ENCODE measurements at regions not wholly inside any gene's neighbourhood (a gene's known extent, or its start where the extent isn't known, plus 50 kb on each side); places are given as distances from the start of the nearest gene placed in this dataset.
"Not testable (repeated sequence)": the region's sequence is repeated elsewhere in the genome, so short reads cannot be mapped to it uniquely, and the experiment has no call there.

- not testable (repeated sequence) for H3K27me3 ChIP-seq (ENCODE audit: control insufficient read depth in 1 of 2, insufficient read depth in 2 of 2, low read length in 2 of 2); H3K4me3 ChIP-seq (ENCODE audit: low read length in 2 of 2); H3K4me1 ChIP-seq (ENCODE audit: control insufficient read depth, insufficient read depth, low read length); H3K27ac ChIP-seq (ENCODE audit: low read length); H3K36me3 ChIP-seq (ENCODE audit: control insufficient read depth in 2 of 2, insufficient read depth in 2 of 2, low read length in 2 of 2); H3K9ac ChIP-seq (ENCODE audit: low read length in 2 of 2)
- peaks cover 5 to 22% of the 10 kb centered on the region in 2 donors for H3K9me3 ChIP-seq (ENCODE audit: control insufficient read depth in 2 of 2, low read length in 2 of 2)
These were observed 4474.3 kb upstream of the OR11H1 start for GRCh38 chr22:11053403-11054344.

DNA sequence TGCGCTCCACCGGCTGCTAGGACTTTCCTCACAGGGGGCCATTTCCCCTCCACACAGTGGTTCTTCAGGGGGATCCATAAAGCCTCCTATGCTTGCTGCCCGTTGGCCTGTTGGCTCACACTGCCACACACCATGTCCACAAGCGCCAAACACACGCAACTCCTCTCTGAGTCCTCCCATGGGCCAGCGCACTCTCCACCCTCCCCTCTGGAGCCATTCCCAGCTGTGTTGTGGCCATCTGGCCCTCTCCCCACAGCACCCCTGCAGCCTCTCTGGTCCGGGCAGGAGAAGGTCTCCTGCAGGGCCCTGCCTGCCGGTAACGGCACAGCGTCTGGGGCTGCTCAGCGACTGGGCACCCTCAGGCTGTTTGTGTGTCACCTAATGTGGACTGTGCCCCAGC lies 4473.3 kb upstream of the OR11H1 start:
- H3K4me1 ChIP-seq (ENCODE audit: control insufficient read depth, insufficient read depth, low read length); H3K27me3 ChIP-seq (ENCODE audit: control insufficient read depth in 1 of 2, insufficient read depth in 2 of 2, low read length in 2 of 2); H3K27ac ChIP-seq (ENCODE audit: low read length); H3K36me3 ChIP-seq (ENCODE audit: control insufficient read depth in 2 of 2, insufficient read depth in 2 of 2, low read length in 2 of 2); H3K4me3 ChIP-seq (ENCODE audit: low read length in 2 of 2); H3K9ac ChIP-seq (ENCODE audit: low read length in 2 of 2): not testable (repeated sequence)
- peaks cover 5 to 22% of the 10 kb centered on the region in 2 donors for H3K9me3 ChIP-seq (ENCODE audit: control insufficient read depth in 2 of 2, low read length in 2 of 2)

DNA sequence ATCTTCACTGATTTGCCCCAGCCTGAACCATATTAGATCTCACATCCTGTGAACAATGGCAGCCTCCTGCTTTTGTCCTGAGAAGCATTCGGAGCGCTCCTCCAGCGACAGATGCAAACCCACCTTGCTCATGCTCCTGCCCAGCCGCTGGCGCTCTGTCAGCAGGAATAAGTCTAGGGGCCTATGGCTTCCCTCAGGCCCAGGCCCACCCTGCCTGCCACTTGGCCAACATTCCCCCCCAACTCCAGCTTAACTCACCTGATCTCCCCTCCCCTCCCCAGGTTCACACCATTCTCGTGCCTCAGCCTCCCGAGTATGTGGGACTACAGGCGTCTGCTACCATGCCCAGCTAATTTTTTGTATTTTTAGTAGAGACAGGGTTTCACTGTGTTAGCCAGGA lies 4472.8 kb upstream of the OR11H1 start:
- H3K9me3 ChIP-seq (ENCODE audit: control insufficient read depth in 2 of 2, low read length in 2 of 2): peaks cover 5 to 22% of the 10 kb centered on the region in 2 donors
- H3K9ac ChIP-seq (ENCODE audit: low read length in 2 of 2); H3K36me3 ChIP-seq (ENCODE audit: control insufficient read depth in 2 of 2, insufficient read depth in 2 of 2, low read length in 2 of 2); H3K27ac ChIP-seq (ENCODE audit: low read length); H3K4me1 ChIP-seq (ENCODE audit: control insufficient read depth, insufficient read depth, low read length); H3K4me3 ChIP-seq (ENCODE audit: low read length in 2 of 2); H3K27me3 ChIP-seq (ENCODE audit: control insufficient read depth in 1 of 2, insufficient read depth in 2 of 2, low read length in 2 of 2): not testable (repeated sequence)

- H3K4me3 ChIP-seq (ENCODE audit: low read length in 2 of 2): not testable (repeated sequence)
These were observed 4469.9 kb upstream of the OR11H1 start for GRCh38 chr22:11057955-11058547.

GRCh38 chr22:11059129-11059528 lies 4468.9 kb upstream of the OR11H1 start:
- H3K9ac ChIP-seq (ENCODE audit: low read length in 2 of 2); H3K4me1 ChIP-seq (ENCODE audit: control insufficient read depth, insufficient read depth, low read length); H3K36me3 ChIP-seq (ENCODE audit: control insufficient read depth in 2 of 2, insufficient read depth in 2 of 2, low read length in 2 of 2); H3K4me3 ChIP-seq (ENCODE audit: low read length in 2 of 2); H3K27ac ChIP-seq (ENCODE audit: low read length); H3K27me3 ChIP-seq (ENCODE audit: control insufficient read depth in 1 of 2, insufficient read depth in 2 of 2, low read length in 2 of 2): not testable (repeated sequence)
- peaks cover 5 to 16% of the 10 kb centered on the region in 2 donors for H3K9me3 ChIP-seq (ENCODE audit: control insufficient read depth in 2 of 2, low read length in 2 of 2)

More at GRCh38 chr22:11057955-11058547, 4469.9 kb upstream of the OR11H1 start:
- not testable (repeated sequence) for H3K27ac ChIP-seq (ENCODE audit: low read length); H3K27me3 ChIP-seq (ENCODE audit: control insufficient read depth in 1 of 2, insufficient read depth in 2 of 2, low read length in 2 of 2); H3K4me1 ChIP-seq (ENCODE audit: control insufficient read depth, insufficient read depth, low read length); H3K9ac ChIP-seq (ENCODE audit: low read length in 2 of 2); H3K36me3 ChIP-seq (ENCODE audit: control insufficient read depth in 2 of 2, insufficient read depth in 2 of 2, low read length in 2 of 2)
- peaks cover 5 to 20% of the 10 kb centered on the region in 2 donors for H3K9me3 ChIP-seq (ENCODE audit: control insufficient read depth in 2 of 2, low read length in 2 of 2)

DNA sequence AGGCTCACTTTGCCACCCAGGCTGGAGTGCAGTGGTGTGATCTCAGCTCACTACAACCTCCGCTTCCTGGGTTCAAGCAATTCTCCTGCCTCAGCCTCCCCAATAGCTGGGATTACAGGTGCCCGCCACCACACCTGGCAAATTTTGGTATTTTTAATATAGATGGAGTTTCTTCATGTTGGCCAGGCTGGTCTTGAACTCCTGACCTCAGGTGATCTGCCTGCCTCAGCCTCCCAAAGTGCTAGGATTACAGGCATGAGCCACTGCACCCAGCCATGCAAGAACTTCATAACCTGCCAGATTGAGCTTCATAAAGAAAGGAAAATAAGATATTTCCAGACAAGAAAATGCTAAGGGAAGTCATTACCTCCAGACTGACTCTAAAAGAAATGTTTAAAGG lies 4467.2 kb upstream of the OR11H1 start:
- peaks cover 5 to 17% of the 10 kb centered on the region in 2 donors for H3K9me3 ChIP-seq (ENCODE audit: control insufficient read depth in 2 of 2, low read length in 2 of 2)
- not testable (repeated sequence) for H3K4me1 ChIP-seq (ENCODE audit: control insufficient read depth, insufficient read depth, low read length); H3K9ac ChIP-seq (ENCODE audit: low read length in 2 of 2); H3K36me3 ChIP-seq (ENCODE audit: control insufficient read depth in 2 of 2, insufficient read depth in 2 of 2, low read length in 2 of 2); H3K27me3 ChIP-seq (ENCODE audit: control insufficient read depth in 1 of 2, insufficient read depth in 2 of 2, low read length in 2 of 2); H3K4me3 ChIP-seq (ENCODE audit: low read length in 2 of 2); H3K27ac ChIP-seq (ENCODE audit: low read length)

DNA sequence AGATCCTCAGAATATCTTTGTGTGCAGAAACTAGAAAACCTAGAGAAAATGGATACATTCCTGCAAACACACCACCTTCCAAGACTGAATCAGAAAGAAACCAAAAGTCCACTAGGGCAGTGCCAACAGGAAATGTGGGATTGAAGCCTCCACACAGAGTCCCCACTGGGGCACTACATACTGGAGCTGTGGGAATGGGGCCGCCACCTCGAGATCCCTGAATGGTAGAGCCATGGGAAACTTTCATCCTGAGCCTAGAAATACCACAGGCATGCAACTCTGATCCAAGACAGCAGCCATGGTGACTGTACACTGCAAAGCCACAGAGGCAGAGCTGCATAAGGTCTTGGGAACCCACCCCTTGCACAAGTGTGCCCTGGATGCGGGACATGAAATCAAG lies 4465.5 kb upstream of the OR11H1 start:
- not testable (repeated sequence) for H3K36me3 ChIP-seq (ENCODE audit: control insufficient read depth in 2 of 2, insufficient read depth in 2 of 2, low read length in 2 of 2); H3K9ac ChIP-seq (ENCODE audit: low read length in 2 of 2); H3K27me3 ChIP-seq (ENCODE audit: control insufficient read depth in 1 of 2, insufficient read depth in 2 of 2, low read length in 2 of 2); H3K4me3 ChIP-seq (ENCODE audit: low read length in 2 of 2); H3K27ac ChIP-seq (ENCODE audit: low read length); H3K4me1 ChIP-seq (ENCODE audit: control insufficient read depth, insufficient read depth, low read length)
- H3K9me3 ChIP-seq (ENCODE audit: control insufficient read depth in 2 of 2, low read length in 2 of 2): peaks cover 0 to 29% of the 10 kb centered on the region in 2 donors

DNA sequence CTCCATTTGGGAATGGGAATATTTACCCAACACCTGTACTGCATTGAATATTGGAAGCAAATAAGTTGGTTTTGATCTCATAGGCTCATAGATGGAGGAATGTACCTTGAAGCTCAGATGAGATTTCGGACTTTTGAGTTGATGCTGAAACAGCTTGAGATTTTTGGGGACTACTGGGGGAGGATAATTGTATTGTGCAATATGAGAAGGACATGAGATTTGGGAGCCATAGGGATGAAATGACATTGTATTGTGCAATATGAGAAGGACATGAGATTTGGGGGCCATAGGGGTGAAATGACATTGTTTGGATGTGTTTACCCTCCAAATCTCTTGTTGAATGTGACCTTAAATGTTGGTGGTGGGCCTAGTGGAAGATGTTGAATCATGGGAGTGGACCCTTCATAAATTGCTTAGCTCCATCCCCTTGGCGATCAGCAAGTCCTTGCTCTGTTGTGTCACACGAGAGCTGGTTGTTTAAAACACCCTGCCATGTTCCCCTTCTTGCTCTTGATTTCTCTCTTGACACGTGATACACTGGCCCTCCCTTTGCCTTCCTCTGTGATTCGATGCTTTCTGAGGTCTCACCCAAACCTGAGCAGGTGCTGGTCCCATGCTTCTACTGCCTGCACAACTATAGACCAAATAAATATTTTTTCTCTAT lies 4464.8 kb upstream of the OR11H1 start:
- H3K9me3 ChIP-seq (ENCODE audit: control insufficient read depth in 2 of 2, low read length in 2 of 2): peaks cover 0 to 29% of the 10 kb centered on the region in 2 donors

GRCh38 chr22:11065210-11065609 lies 4462.8 kb upstream of the OR11H1 start:
- not testable (repeated sequence) for H3K27ac ChIP-seq (ENCODE audit: low read length); H3K4me3 ChIP-seq (ENCODE audit: low read length in 2 of 2); H3K36me3 ChIP-seq (ENCODE audit: control insufficient read depth in 2 of 2, insufficient read depth in 2 of 2, low read length in 2 of 2); H3K27me3 ChIP-seq (ENCODE audit: control insufficient read depth in 1 of 2, insufficient read depth in 2 of 2, low read length in 2 of 2); H3K9ac ChIP-seq (ENCODE audit: low read length in 2 of 2); H3K4me1 ChIP-seq (ENCODE audit: control insufficient read depth, insufficient read depth, low read length)
- H3K9me3 ChIP-seq (ENCODE audit: control insufficient read depth in 2 of 2, low read length in 2 of 2): peaks cover 0 to 28% of the 10 kb centered on the region in 2 donors

More for the DNA sequence above, 4464.8 kb upstream of the OR11H1 start:
- not testable (repeated sequence) for H3K27me3 ChIP-seq (ENCODE audit: control insufficient read depth in 1 of 2, insufficient read depth in 2 of 2, low read length in 2 of 2); H3K36me3 ChIP-seq (ENCODE audit: control insufficient read depth in 2 of 2, insufficient read depth in 2 of 2, low read length in 2 of 2); H3K27ac ChIP-seq (ENCODE audit: low read length); H3K4me1 ChIP-seq (ENCODE audit: control insufficient read depth, insufficient read depth, low read length); H3K9ac ChIP-seq (ENCODE audit: low read length in 2 of 2); H3K4me3 ChIP-seq (ENCODE audit: low read length in 2 of 2)

- not testable (repeated sequence) for H3K27ac ChIP-seq (ENCODE audit: low read length); H3K4me3 ChIP-seq (ENCODE audit: low read length in 2 of 2); H3K9ac ChIP-seq (ENCODE audit: low read length in 2 of 2); H3K4me1 ChIP-seq (ENCODE audit: control insufficient read depth, insufficient read depth, low read length); H3K27me3 ChIP-seq (ENCODE audit: control insufficient read depth in 1 of 2, insufficient read depth in 2 of 2, low read length in 2 of 2); H3K36me3 ChIP-seq (ENCODE audit: control insufficient read depth in 2 of 2, insufficient read depth in 2 of 2, low read length in 2 of 2)
- H3K9me3 ChIP-seq (ENCODE audit: control insufficient read depth in 2 of 2, low read length in 2 of 2): peaks cover 0 to 28% of the 10 kb centered on the region in 2 donors
These were observed 4462.0 kb upstream of the OR11H1 start for GRCh38 chr22:11065876-11066457.

Measured in stomach smooth muscle (tissue), 2 donors.